ENCODE measurements at regions not wholly inside any gene's neighbourhood (a gene's known extent, or its start where the extent isn't known, plus 50 kb on each side); places are given as distances from the start of the nearest gene placed in this dataset.

DNA sequence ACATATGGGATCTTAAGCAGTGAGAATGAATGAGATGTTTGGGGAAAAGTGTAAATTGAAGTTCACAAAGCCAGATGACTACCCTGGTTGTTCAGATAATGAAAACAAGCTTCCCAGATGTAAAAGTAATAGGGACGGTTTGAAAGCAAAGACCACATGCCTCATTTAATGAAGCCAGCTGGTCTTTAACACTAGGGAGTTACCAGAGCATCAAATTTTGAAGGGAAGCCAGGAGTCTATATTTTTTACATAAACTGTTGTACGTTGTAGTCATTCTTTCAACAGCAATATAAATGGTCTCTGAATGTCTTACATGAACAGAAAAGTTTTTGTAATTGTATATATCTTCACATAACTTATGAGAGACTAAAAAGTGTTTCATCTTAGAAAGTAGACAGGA, 2604.5 kb upstream of the PCDH20 start:
- no peak overlapping the region for H3K27ac ChIP-seq
- TF ChIP-seq, protein P1, sequence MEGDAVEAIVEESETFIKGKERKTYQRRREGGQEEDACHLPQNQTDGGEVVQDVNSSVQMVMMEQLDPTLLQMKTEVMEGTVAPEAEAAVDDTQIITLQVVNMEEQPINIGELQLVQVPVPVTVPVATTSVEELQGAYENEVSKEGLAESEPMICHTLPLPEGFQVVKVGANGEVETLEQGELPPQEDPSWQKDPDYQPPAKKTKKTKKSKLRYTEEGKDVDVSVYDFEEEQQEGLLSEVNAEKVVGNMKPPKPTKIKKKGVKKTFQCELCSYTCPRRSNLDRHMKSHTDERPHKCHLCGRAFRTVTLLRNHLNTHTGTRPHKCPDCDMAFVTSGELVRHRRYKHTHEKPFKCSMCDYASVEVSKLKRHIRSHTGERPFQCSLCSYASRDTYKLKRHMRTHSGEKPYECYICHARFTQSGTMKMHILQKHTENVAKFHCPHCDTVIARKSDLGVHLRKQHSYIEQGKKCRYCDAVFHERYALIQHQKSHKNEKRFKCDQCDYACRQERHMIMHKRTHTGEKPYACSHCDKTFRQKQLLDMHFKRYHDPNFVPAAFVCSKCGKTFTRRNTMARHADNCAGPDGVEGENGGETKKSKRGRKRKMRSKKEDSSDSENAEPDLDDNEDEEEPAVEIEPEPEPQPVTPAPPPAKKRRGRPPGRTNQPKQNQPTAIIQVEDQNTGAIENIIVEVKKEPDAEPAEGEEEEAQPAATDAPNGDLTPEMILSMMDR (conservative IDR thresholded peaks at IDR 0.05; ENCODE audit: low read depth): no peak
- ChIA-PET POLR2A (ENCODE audit: low non-redundant PET) (no interaction called here), CTCF (no interaction called here)
- DNase-seq (ENCODE audit: low spot score): no peak

DNA sequence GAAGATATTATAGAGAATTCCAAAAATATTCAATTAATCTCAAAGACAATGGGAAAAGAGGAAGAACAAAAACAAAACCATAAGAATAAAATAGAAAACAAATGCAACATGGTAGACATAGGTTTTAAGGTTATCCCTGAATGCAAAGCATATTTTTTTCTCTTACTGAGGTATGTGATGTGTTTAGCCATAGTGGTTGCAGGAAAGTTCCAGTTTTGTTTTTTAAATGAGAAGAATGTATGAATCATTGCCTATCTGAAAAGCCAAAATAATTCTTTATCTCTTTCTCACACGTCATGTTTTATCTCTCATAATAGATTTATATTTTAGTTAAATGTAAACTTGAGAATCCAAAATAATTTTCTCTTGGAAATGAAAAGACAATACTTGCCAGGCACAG, 2591.7 kb upstream of the PCDH20 start:
- no peak overlapping the region for H3K27ac ChIP-seq
- no peak for DNase-seq (ENCODE audit: low spot score)
- CTCF ChIA-PET: interaction anchor here (0.7 kb wide), 1 partner anchor 92 kb away, joined by 4 read pairs; no protein-coding TSS in a partner anchor
- POLR2A ChIA-PET (ENCODE audit: low non-redundant PET): no interaction called here
- TF ChIP-seq, protein P1 (conservative IDR thresholded peaks at IDR 0.05; ENCODE audit: low read depth): no peak

DNA sequence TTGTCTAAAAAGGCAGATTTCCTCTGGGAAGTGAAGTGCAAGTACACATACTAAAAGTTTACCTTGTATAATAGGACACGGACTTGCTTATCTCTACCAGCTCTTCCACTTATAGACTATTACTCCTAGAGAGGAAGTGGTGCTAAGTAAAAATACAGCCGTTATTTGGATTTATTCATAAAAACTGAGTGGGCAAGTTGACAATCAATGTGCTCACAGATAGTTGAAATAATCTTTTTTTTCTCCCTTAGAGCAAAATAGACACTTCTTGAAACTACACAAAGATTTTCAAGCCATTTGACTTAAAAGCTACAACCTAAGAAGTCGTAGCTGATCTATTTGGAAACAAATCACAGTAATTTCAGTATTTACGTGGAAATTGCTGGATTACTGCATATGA, 2584.7 kb upstream of the PCDH20 start:
- no peak overlapping the region for H3K27ac ChIP-seq
- TF ChIP-seq, protein P1 (conservative IDR thresholded peaks at IDR 0.05; ENCODE audit: low read depth): no peak
- ChIA-PET CTCF (no interaction called here), POLR2A (ENCODE audit: low non-redundant PET) (no interaction called here)
- no peak for DNase-seq (ENCODE audit: low spot score)

DNA sequence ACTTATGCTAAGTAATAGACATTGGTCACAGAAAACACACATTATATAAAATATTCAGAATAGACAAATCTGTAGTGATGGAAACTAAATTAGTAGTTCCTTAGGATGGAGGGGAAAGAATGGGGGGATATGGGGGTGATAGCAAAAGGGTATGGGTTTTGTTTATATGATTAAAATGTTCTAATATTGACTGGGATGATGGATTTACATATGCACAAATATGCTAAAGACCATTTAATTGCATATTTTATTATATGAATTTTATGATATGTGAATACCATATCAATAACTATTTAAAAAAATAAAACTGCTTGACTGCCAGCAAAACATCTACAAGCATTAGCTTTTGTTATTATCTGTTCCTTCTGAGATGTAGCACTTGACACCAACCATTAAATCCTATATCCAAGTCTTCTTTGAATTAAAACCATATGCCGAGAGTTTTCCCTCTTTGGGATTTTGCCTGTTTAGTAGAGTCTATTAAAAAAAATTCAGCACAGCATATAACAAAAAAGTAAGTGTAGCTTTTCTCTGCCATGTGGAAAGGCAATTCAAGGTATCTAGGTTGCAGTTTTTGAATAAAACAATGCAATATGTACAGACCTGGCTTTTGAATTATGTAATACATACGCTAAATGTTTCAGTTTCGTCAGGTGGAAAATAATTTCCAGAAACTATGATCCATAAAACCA, 2584.1 kb upstream of the PCDH20 start:
- no peak overlapping the region for H3K27ac ChIP-seq
- CTCF ChIA-PET: interaction anchor here (0.6 kb wide), 1 partner anchor 705 kb away, joined by 3 read pairs; no protein-coding TSS in a partner anchor
- DNase-seq (ENCODE audit: low spot score): no peak
- POLR2A ChIA-PET (ENCODE audit: low non-redundant PET): no interaction called here
- TF ChIP-seq, protein P1 (conservative IDR thresholded peaks at IDR 0.05; ENCODE audit: low read depth): no peak

DNA sequence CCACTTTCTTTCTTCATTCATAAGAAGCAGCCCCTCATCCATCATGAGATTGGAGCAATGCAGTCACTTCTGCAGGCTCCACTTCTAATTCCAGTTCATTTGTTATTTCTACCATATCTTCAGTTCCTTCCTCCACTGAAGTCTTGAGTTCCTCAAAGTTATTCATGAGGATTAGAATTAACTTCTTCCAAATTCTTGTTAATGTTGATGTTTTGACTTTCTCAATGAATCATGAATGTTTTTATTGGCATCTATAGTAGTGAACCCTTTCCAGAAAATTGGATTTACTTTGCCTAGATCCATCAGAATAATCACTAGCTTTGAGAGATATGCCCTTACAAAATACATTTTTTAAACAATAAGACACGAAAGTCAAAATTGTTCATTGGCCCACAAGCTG, 2567.7 kb upstream of the PCDH20 start:
- ChIA-PET CTCF (no interaction called here), POLR2A (ENCODE audit: low non-redundant PET) (no interaction called here)
- no peak overlapping the region for H3K27ac ChIP-seq
- TF ChIP-seq, protein P1 (conservative IDR thresholded peaks at IDR 0.05; ENCODE audit: low read depth): no peak
- DNase-seq (ENCODE audit: low spot score): no peak

DNA sequence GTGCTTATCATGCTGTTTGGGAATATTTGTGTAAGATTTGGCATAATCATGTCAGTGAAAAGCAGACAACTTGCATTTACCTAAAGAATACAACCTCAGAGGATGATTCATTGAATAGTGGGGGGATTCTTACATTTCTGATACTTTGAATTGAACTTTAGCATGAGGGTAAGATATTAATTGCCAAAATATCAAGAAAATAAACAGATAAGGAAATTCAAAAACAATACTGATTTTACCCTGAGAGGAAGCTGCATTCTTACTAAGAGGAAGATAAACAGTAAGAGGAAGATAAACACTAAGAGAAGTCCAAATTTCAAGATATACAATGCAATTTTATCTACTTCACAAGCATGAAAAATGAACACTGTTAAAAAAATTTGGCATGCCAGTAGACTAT, 2564.3 kb upstream of the PCDH20 start:
- H3K27ac ChIP-seq: no peak overlapping the region
- TF ChIP-seq, protein P1 (conservative IDR thresholded peaks at IDR 0.05; ENCODE audit: low read depth): no peak
- POLR2A ChIA-PET (ENCODE audit: low non-redundant PET): no interaction called here
- no peak for DNase-seq (ENCODE audit: low spot score)
- CTCF ChIA-PET: interaction anchor here (0.7 kb wide), 2 partner anchors 23 to 108 kb away, joined by 4 read pairs; no protein-coding TSS in a partner anchor
